Endometrium (tissue), 2 donors: ENCODE measurements at regions not wholly inside any gene's neighbourhood (a gene's known extent, or its start where the extent isn't known, plus 50 kb on each side); places are given as distances from the start of the nearest gene placed in this dataset.
"Not testable (repeated sequence)": the region's sequence is repeated elsewhere in the genome, so short reads cannot be mapped to it uniquely, and the experiment has no call there.

Source experiments
- FAIRE-seq: peaks from 2 replicates; lab custom pipeline; 2012; peaks lifted over from hg19 to GRCh38; lab: Jason Lieb, UNC
- donor health status: control.
- donor health status: control.

GRCh38 chr2:123826729-123827271 lies 198.3 kb upstream of the CNTNAP5 start:
- no peak for FAIRE-seq

- no peak for FAIRE-seq
Observed at GRCh38 chr2:123839326-123839725, 185.8 kb upstream of the CNTNAP5 start.

GRCh38 chr2:123840016-123840415 lies 185.1 kb upstream of the CNTNAP5 start:
- no peak for FAIRE-seq

GRCh38 chr2:123840574-123840973 lies 184.5 kb upstream of the CNTNAP5 start:
- FAIRE-seq = no peak

- no peak for FAIRE-seq
Observed at GRCh38 chr2:123851281-123851680, 173.8 kb upstream of the CNTNAP5 start.

GRCh38 chr2:123853161-123853560 lies 171.9 kb upstream of the CNTNAP5 start:
- FAIRE-seq = no peak

GRCh38 chr2:123859031-123859430 lies 166.1 kb upstream of the CNTNAP5 start:
- not testable (repeated sequence) for FAIRE-seq

- FAIRE-seq = no peak
Observed at GRCh38 chr2:123864416-123864815, 160.7 kb upstream of the CNTNAP5 start.

GRCh38 chr2:123870206-123870880 lies 154.7 kb upstream of the CNTNAP5 start:
- FAIRE-seq = no peak

GRCh38 chr2:123870881-123871276 lies 154.2 kb upstream of the CNTNAP5 start:
- no peak for FAIRE-seq

- no peak for FAIRE-seq
Observed at GRCh38 chr2:123890148-123890547, 134.9 kb upstream of the CNTNAP5 start.

- FAIRE-seq = no peak
Observed at GRCh38 chr2:123894167-123894566, 130.9 kb upstream of the CNTNAP5 start.

- no peak for FAIRE-seq
Observed at GRCh38 chr2:123895651-123896050, 129.4 kb upstream of the CNTNAP5 start.

GRCh38 chr2:123901256-123901655 lies 123.8 kb upstream of the CNTNAP5 start:
- FAIRE-seq = no peak

GRCh38 chr2:123906361-123906760 lies 118.7 kb upstream of the CNTNAP5 start:
- FAIRE-seq = no peak

GRCh38 chr2:123908522-123908921 lies 116.6 kb upstream of the CNTNAP5 start:
- no peak for FAIRE-seq

- no peak for FAIRE-seq
Observed at GRCh38 chr2:123912171-123912570, 112.9 kb upstream of the CNTNAP5 start.

- FAIRE-seq = no peak
Observed at GRCh38 chr2:123913143-123913735, 111.8 kb upstream of the CNTNAP5 start.

- no peak for FAIRE-seq
Observed at GRCh38 chr2:123915380-123915779, 109.7 kb upstream of the CNTNAP5 start.

GRCh38 chr2:123916051-123916450 lies 109.0 kb upstream of the CNTNAP5 start:
- no peak for FAIRE-seq

- FAIRE-seq = no peak
Observed at GRCh38 chr2:123916531-123916930, 108.6 kb upstream of the CNTNAP5 start.

GRCh38 chr2:123917241-123917640 lies 107.8 kb upstream of the CNTNAP5 start:
- FAIRE-seq = no peak

- no peak for FAIRE-seq
Observed at GRCh38 chr2:123928358-123928757, 96.7 kb upstream of the CNTNAP5 start.

GRCh38 chr2:123935405-123935804 lies 89.7 kb upstream of the CNTNAP5 start:
- no peak for FAIRE-seq
